ENCODE measurements at regions not wholly inside any gene's neighbourhood (a gene's known extent, or its start where the extent isn't known, plus 50 kb on each side); places are given as distances from the start of the nearest gene placed in this dataset.
A peak's percentile ranks its signal among the peaks of the same experiment; 100 is the strongest.

DNA sequence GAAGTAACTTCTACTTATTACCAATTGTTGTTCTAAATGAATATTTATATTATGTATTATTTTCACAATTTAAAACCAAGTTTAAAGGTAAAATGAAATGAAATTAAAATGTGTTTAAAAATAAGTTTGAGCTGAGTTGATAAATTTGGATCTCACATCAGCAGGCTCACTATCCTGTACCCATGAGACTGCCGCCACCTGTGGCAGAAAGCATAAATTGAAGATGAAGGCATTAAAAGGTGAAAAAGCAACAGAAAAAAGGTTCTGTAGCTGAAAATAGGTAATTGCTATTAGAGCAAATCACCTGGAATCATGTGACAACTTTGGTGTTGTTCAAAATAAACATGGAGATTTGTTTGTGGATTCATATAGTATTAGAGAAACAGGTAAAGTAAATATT is 133.0 kb upstream of the CADM2 start:
- H3K27ac ChIP-seq: peak overlapping the region; percentile 62
- TF ChIP-seq ZFX (IDR thresholded peaks at IDR 0.05; ENCODE audit: borderline replicate concordance): no peak
- TF ChIP-seq, protein P1, sequence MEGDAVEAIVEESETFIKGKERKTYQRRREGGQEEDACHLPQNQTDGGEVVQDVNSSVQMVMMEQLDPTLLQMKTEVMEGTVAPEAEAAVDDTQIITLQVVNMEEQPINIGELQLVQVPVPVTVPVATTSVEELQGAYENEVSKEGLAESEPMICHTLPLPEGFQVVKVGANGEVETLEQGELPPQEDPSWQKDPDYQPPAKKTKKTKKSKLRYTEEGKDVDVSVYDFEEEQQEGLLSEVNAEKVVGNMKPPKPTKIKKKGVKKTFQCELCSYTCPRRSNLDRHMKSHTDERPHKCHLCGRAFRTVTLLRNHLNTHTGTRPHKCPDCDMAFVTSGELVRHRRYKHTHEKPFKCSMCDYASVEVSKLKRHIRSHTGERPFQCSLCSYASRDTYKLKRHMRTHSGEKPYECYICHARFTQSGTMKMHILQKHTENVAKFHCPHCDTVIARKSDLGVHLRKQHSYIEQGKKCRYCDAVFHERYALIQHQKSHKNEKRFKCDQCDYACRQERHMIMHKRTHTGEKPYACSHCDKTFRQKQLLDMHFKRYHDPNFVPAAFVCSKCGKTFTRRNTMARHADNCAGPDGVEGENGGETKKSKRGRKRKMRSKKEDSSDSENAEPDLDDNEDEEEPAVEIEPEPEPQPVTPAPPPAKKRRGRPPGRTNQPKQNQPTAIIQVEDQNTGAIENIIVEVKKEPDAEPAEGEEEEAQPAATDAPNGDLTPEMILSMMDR (IDR thresholded peaks at IDR 0.05): peak; percentile 63

DNA sequence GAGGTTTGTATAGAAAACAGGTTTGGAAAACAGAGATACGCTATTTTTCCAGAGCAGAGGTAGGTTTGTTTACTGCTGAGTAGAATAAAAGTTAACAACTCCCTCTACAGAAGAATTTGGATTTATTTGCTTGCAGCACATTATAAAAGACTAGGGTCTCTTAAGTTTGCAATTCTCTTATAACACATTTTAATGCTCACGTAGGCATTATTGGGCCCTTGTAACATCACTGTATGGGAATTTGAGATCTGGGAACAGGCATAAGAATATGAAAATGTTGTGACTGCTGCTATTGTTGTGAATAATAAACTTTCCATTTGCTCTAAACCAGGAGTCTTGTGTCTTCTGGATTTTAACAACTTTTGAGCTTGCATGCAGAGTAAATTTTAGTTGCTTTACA is 128.3 kb upstream of the CADM2 start:
- TF ChIP-seq, protein P1 (IDR thresholded peaks at IDR 0.05): no peak
- TF ChIP-seq ZFX (IDR thresholded peaks at IDR 0.05; ENCODE audit: borderline replicate concordance): no peak

DNA sequence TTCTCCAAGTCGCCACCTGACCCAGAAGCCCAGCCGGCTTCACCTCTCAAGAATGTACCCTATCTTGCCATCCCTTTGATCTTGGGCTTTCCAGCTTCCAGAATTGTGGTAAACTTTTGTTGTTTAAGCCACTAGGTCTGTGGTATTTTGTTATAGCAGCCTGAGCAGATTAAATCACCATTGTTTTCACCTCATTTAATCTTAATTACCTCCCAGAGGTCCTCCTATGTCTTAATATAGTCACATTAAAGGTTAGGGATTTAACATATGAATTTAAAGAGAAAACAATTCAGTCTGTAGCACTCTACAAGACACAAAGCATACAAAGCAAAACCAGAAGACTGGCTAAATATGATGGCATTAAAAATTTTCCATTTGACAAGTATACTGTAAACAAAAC is 123.4 kb upstream of the CADM2 start:
- H3K27ac ChIP-seq: no peak overlapping the region
- no peak for TF ChIP-seq ZFX (IDR thresholded peaks at IDR 0.05; ENCODE audit: borderline replicate concordance)
- TF ChIP-seq, protein P1 (IDR thresholded peaks at IDR 0.05): no peak

More for the DNA sequence above, 128.3 kb upstream of the CADM2 start:
- no peak overlapping the region for H3K27ac ChIP-seq

DNA sequence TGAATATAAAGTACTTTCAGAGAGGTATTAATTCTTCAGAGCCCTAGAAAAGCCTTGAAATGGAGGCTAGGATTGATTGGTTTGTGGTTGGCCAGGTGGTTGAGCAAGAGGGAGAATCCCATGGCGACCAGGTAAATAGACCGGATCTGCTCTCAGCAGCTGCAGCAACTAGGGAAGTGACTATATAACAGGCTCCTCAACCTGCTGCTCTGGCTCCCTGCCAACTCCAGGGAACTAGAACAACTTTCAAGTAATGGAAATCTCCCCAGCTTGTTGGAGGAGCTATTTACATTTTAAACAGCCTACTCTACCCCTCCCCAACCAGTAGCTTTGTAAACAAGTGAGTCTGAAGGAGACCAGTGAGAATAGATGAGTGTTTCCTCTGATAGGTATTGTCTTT is 121.8 kb upstream of the CADM2 start:
- TF ChIP-seq, protein P1 (IDR thresholded peaks at IDR 0.05): no peak
- TF ChIP-seq ZFX (IDR thresholded peaks at IDR 0.05; ENCODE audit: borderline replicate concordance): no peak
- no peak overlapping the region for H3K27ac ChIP-seq

DNA sequence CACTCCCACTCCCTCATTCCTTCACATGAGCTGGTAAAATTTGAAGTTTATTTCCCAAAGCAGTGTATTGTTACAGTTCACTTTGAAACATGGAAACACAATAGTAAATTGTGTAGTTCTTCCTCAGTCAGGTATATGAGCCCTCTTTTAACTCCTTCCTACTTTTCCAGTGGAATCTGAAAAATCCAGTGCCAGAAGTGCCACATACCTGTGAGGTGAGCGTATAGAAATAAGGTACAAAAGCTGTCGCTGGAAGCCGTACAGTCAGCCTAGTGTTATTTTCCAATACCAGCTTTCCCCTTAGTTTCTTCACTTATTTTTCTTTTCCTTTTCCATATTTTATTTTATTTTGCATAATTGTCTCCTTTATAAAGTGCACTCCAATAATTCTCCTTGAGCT is 81.7 kb upstream of the CADM2 start:
- no peak for TF ChIP-seq ZFX (IDR thresholded peaks at IDR 0.05; ENCODE audit: borderline replicate concordance)
- TF ChIP-seq, protein P1 (IDR thresholded peaks at IDR 0.05): no peak
- no peak overlapping the region for H3K27ac ChIP-seq

DNA sequence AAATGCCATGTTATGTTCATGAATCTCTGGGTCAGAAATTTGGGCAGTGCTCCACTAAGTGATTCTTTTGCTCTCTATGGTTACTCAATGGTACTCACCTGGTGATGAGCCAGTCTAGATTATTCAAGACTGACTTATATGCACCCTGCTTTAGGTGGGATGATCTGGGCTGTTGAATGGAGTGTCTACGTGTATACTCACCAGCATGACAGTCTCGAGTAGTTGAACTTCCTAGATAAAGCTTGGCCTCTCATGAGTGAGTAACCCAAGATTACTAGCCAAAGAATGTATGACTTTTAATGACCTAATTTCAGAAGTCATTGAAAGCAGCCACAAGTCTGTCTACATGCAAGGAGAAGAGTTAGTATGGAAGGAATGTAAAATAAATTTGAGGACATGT is 77.5 kb upstream of the CADM2 start:
- no peak for TF ChIP-seq ZFX (IDR thresholded peaks at IDR 0.05; ENCODE audit: borderline replicate concordance)
- TF ChIP-seq, protein P1 (IDR thresholded peaks at IDR 0.05): no peak
- no peak overlapping the region for H3K27ac ChIP-seq

DNA sequence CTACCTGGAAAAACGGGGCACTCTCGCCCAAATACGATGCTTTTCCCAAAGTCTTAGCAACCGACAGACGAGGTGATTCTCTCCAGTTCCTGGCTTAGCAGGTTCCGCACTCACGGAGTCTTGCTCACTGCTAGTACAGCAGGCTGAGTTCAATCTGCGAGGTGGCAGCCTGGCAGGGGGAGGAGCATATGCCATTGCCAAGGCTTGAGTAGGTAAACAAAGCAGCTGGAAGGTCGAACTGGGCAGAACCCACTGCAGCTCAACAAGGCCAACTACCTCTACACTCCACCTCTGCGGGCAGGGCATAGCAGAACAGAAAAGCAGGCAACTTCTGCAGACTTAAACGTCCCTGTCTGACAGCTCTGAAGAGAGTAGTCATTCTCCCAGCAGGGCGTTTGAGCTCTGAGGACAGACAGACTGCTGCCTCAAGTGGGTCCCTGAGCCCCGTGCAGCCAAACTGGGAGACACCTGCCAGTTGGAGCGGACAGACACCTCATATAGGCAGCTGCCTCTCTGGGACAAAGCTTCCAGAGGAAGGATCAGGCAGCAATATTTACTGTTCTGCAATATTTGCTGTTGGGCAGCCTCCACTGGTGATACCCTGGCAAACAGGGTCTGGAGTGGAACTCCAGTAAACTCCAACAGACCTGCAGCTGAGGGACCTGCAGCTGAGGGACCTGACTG is 73.4 kb upstream of the CADM2 start:
- TF ChIP-seq, protein P1 (IDR thresholded peaks at IDR 0.05): no peak
- TF ChIP-seq ZFX (IDR thresholded peaks at IDR 0.05; ENCODE audit: borderline replicate concordance): no peak

More for the DNA sequence above, 73.4 kb upstream of the CADM2 start:
- H3K27ac ChIP-seq: peak overlapping the region; percentile 27; the same call in 1 of the 2 replicates

Data from 22Rv1 (cell line).